ENCODE measurements at regions not wholly inside any gene's neighbourhood (a gene's known extent, or its start where the extent isn't known, plus 50 kb on each side); places are given as distances from the start of the nearest gene placed in this dataset.
A peak's percentile ranks its signal among the peaks of the same experiment; 100 is the strongest.
"Not testable (repeated sequence)": the region's sequence is repeated elsewhere in the genome, so short reads cannot be mapped to it uniquely, and the experiment has no call there.

GRCh38 chr12:9474197-9474596, 133.5 kb downstream of the KLRB1 start:
- H3K4me3 ChIP-seq (ENCODE audit: low read length); H3K27ac ChIP-seq (ENCODE audit: low read length); H3K4me1 ChIP-seq (ENCODE audit: control insufficient read depth, insufficient read depth, low read length); DNase-seq (ENCODE audit: low read depth, low spot score); H3K27me3 ChIP-seq (ENCODE audit: control insufficient read depth, insufficient read depth, low read length); H3K36me3 ChIP-seq (ENCODE audit: control insufficient read depth, insufficient read depth, low read length); H3K9me3 ChIP-seq (ENCODE audit: control insufficient read depth, insufficient read depth, low read length): not testable (repeated sequence)
- no CpG with 5 or more reads among the region's 2 CpGs for WGBS (ENCODE audit: insufficient coverage, insufficient read length)

- not testable (repeated sequence) for H3K9me3 ChIP-seq (ENCODE audit: control insufficient read depth, insufficient read depth, low read length); H3K36me3 ChIP-seq (ENCODE audit: control insufficient read depth, insufficient read depth, low read length); H3K4me3 ChIP-seq (ENCODE audit: low read length); H3K27me3 ChIP-seq (ENCODE audit: control insufficient read depth, insufficient read depth, low read length); H3K27ac ChIP-seq (ENCODE audit: low read length); H3K4me1 ChIP-seq (ENCODE audit: control insufficient read depth, insufficient read depth, low read length); DNase-seq (ENCODE audit: low read depth, low spot score)
- no CpG with 5 or more reads among the region's 1 CpG for WGBS (ENCODE audit: insufficient coverage, insufficient read length)
Observed at GRCh38 chr12:9473638-9474037, 134.1 kb downstream of the KLRB1 start.

DNA sequence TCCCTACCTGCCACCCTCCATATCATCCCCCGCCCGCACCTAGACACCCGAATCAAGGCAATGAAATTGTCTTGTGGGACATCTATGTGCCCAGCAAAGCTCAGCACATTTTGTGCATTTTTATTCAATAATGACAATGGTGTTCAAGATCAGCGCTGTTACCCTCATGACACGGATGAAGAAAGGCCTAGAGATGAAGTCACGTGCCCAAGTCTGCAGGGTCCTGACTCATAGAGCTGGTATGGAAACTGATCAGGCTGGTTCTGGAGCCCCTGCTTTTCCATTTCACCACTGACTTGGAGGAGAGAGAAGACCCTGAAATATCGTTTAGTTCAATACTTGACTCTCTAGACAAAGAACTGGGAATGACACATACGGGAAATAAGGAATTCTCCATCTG, 136.2 kb downstream of the KLRB1 start:
- WGBS (ENCODE audit: insufficient coverage, insufficient read length), result no CpG with 5 or more reads among the region's 8 CpGs
- DNase-seq (ENCODE audit: low read depth, low spot score); H3K9me3 ChIP-seq (ENCODE audit: control insufficient read depth, insufficient read depth, low read length); H3K4me3 ChIP-seq (ENCODE audit: low read length); H3K4me1 ChIP-seq (ENCODE audit: control insufficient read depth, insufficient read depth, low read length); H3K27me3 ChIP-seq (ENCODE audit: control insufficient read depth, insufficient read depth, low read length); H3K36me3 ChIP-seq (ENCODE audit: control insufficient read depth, insufficient read depth, low read length); H3K27ac ChIP-seq (ENCODE audit: low read length): not testable (repeated sequence)

DNA sequence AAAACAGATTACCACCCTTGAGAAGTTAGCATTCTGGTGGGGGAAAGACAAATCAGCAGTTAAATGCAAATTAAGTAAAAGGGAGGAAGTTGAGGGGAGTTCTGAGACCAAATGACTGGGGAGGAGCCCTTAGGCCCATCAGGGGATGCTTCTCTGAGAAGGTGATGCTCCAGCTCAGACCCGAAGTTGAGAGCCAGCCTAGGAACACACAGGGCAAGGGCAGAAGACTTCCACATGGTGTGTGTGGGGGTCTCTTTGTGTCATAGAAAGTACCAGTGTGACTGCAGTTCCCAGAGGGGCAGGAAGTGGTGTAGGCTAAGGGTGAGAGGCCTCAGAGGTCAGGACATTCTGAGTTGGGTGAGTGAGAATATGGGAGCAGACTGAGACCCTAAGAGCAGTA, 137.3 kb downstream of the KLRB1 start:
- DNase-seq (ENCODE audit: low read depth, low spot score); H3K9me3 ChIP-seq (ENCODE audit: control insufficient read depth, insufficient read depth, low read length); H3K27me3 ChIP-seq (ENCODE audit: control insufficient read depth, insufficient read depth, low read length); H3K36me3 ChIP-seq (ENCODE audit: control insufficient read depth, insufficient read depth, low read length); H3K4me1 ChIP-seq (ENCODE audit: control insufficient read depth, insufficient read depth, low read length); H3K27ac ChIP-seq (ENCODE audit: low read length); H3K4me3 ChIP-seq (ENCODE audit: low read length): not testable (repeated sequence)
- WGBS (ENCODE audit: insufficient coverage, insufficient read length), result no CpG with 5 or more reads among the region's 1 CpG

DNA sequence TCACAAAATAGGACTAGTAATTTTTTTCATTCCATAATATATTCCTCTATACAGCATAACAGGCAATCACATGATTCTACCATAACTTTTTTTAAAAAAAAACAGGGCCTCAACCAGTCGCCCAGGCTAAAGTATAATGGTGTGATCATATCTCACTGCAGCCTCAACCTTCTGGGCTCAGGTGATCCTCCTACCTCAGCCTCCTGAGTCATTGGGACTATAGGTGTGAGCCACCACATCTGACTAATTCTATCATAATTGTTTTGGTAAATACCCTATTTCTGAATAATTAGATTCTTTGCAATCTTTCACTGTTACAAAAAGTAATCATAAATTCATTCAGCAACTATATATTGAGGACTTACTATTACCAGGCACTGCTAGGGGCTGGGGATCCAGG, 137.8 kb downstream of the KLRB1 start:
- H3K4me3 ChIP-seq (ENCODE audit: low read length); H3K27me3 ChIP-seq (ENCODE audit: control insufficient read depth, insufficient read depth, low read length); DNase-seq (ENCODE audit: low read depth, low spot score); H3K27ac ChIP-seq (ENCODE audit: low read length); H3K9me3 ChIP-seq (ENCODE audit: control insufficient read depth, insufficient read depth, low read length); H3K36me3 ChIP-seq (ENCODE audit: control insufficient read depth, insufficient read depth, low read length); H3K4me1 ChIP-seq (ENCODE audit: control insufficient read depth, insufficient read depth, low read length): not testable (repeated sequence)
- no CpG with 5 or more reads among the region's 1 CpG for WGBS (ENCODE audit: insufficient coverage, insufficient read length)

GRCh38 chr12:9469463-9469862, 138.3 kb downstream of the KLRB1 start:
- not testable (repeated sequence) for H3K36me3 ChIP-seq (ENCODE audit: control insufficient read depth, insufficient read depth, low read length); H3K9me3 ChIP-seq (ENCODE audit: control insufficient read depth, insufficient read depth, low read length); H3K27ac ChIP-seq (ENCODE audit: low read length); H3K4me1 ChIP-seq (ENCODE audit: control insufficient read depth, insufficient read depth, low read length); H3K27me3 ChIP-seq (ENCODE audit: control insufficient read depth, insufficient read depth, low read length); DNase-seq (ENCODE audit: low read depth, low spot score); H3K4me3 ChIP-seq (ENCODE audit: low read length)
- no CpG with 5 or more reads among the region's 2 CpGs for WGBS (ENCODE audit: insufficient coverage, insufficient read length)

GRCh38 chr12:9468998-9469397, 138.7 kb downstream of the KLRB1 start:
- H3K27ac ChIP-seq (ENCODE audit: low read length); H3K27me3 ChIP-seq (ENCODE audit: control insufficient read depth, insufficient read depth, low read length); H3K4me1 ChIP-seq (ENCODE audit: control insufficient read depth, insufficient read depth, low read length); H3K4me3 ChIP-seq (ENCODE audit: low read length); H3K36me3 ChIP-seq (ENCODE audit: control insufficient read depth, insufficient read depth, low read length); H3K9me3 ChIP-seq (ENCODE audit: control insufficient read depth, insufficient read depth, low read length): not testable (repeated sequence)
- DNase-seq (ENCODE audit: low read depth, low spot score), result peak; percentile 45
- no CpG with 5 or more reads among the region's 6 CpGs for WGBS (ENCODE audit: insufficient coverage, insufficient read length)

DNA sequence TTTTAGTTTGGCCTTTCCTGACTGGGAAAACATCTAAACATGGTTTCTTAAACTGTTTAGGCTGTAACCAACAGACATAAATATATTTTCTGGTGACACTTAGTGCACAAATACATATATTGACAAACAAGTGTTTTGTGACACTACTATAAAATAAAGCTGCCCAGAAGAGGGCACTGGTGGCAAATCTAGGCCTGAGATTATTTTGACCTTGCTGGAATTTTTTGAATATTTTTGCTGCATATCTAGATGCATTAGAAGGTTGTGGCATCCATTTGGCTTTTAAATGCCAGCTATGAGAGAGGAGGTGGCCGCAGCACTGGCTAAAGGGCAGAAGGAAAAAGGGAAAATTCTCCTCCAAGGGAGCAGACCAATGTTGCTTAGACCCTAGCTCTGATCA, 139.6 kb downstream of the KLRB1 start:
- not testable (repeated sequence) for H3K4me1 ChIP-seq (ENCODE audit: control insufficient read depth, insufficient read depth, low read length); H3K4me3 ChIP-seq (ENCODE audit: low read length); H3K27me3 ChIP-seq (ENCODE audit: control insufficient read depth, insufficient read depth, low read length); H3K36me3 ChIP-seq (ENCODE audit: control insufficient read depth, insufficient read depth, low read length); DNase-seq (ENCODE audit: low read depth, low spot score); H3K9me3 ChIP-seq (ENCODE audit: control insufficient read depth, insufficient read depth, low read length); H3K27ac ChIP-seq (ENCODE audit: low read length)
- no CpG with 5 or more reads among the region's 1 CpG for WGBS (ENCODE audit: insufficient coverage, insufficient read length)

DNA sequence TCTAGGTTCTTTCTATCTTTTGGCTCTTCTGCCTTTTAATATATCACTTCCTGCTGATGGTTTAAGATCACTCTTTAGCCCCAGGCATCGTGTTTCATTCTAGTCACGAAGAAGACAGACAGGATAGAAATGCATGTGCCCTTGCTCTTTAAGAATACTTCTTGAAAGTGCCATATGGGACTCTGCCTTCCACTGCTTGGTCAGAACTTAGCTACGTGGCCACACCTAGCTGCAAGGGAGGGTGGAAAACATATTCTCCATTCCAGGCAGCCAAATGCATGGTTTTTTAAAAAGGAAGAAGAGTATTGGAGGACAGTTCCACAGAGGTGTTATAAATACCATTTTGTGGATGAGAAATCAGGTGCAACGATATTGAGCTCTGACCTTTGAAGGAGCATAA, 143.3 kb downstream of the KLRB1 start:
- no CpG with 5 or more reads among the region's 4 CpGs for WGBS (ENCODE audit: insufficient coverage, insufficient read length)
- Histone ChIP-seq H3K4me3 (ENCODE audit: low read length) (no peak overlapping the region), H3K4me1 (ENCODE audit: control insufficient read depth, insufficient read depth, low read length) (no peaks in the 10 kb centered on the region), H3K36me3 (ENCODE audit: control insufficient read depth, insufficient read depth, low read length) (no peaks in the 10 kb centered on the region), H3K27ac (ENCODE audit: low read length) (no peak overlapping the region), H3K27me3 (ENCODE audit: control insufficient read depth, insufficient read depth, low read length) (no peaks in the 10 kb centered on the region), H3K9me3 (ENCODE audit: control insufficient read depth, insufficient read depth, low read length) (no peaks in the 10 kb centered on the region)
- DNase-seq (ENCODE audit: low read depth, low spot score), result no peak

DNA sequence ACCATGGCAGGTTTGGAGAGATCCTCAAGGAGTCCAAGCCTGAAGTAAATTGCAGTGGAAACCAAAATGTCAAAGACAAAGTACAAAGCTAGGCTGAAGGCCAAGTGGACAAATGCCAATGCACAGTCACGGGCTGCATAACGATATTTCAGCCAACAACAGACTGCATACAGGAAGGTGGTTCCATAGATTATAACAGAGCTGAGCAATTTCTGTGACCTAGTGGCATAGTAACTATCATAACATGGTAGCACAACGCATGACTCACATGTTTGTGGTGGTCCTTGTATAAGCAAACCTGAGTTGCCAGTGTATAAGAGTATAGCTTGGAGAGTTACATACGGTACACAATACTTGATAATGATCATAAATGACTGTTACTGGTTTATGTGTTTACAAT, 152.2 kb downstream of the KLRB1 start:
- WGBS (ENCODE audit: insufficient coverage, insufficient read length), result no CpG with 5 or more reads among the region's 4 CpGs
- H3K27ac ChIP-seq (ENCODE audit: low read length); H3K4me1 ChIP-seq (ENCODE audit: control insufficient read depth, insufficient read depth, low read length); H3K4me3 ChIP-seq (ENCODE audit: low read length); H3K36me3 ChIP-seq (ENCODE audit: control insufficient read depth, insufficient read depth, low read length); H3K9me3 ChIP-seq (ENCODE audit: control insufficient read depth, insufficient read depth, low read length); DNase-seq (ENCODE audit: low read depth, low spot score); H3K27me3 ChIP-seq (ENCODE audit: control insufficient read depth, insufficient read depth, low read length): not testable (repeated sequence)

- not testable (repeated sequence) for H3K9me3 ChIP-seq (ENCODE audit: control insufficient read depth, insufficient read depth, low read length); H3K27me3 ChIP-seq (ENCODE audit: control insufficient read depth, insufficient read depth, low read length); H3K36me3 ChIP-seq (ENCODE audit: control insufficient read depth, insufficient read depth, low read length); H3K27ac ChIP-seq (ENCODE audit: low read length); DNase-seq (ENCODE audit: low read depth, low spot score); H3K4me1 ChIP-seq (ENCODE audit: control insufficient read depth, insufficient read depth, low read length); H3K4me3 ChIP-seq (ENCODE audit: low read length)
- no CpG with 5 or more reads among the region's 2 CpGs for WGBS (ENCODE audit: insufficient coverage, insufficient read length)
Observed at GRCh38 chr12:9454021-9454420, 153.7 kb downstream of the KLRB1 start.
